Ovary (tissue), 7 donors: ENCODE measurements at regions not wholly inside any gene's neighbourhood (a gene's known extent, or its start where the extent isn't known, plus 50 kb on each side); places are given as distances from the start of the nearest gene placed in this dataset.

ENCODE experiments used
- DNase-seq, 5 donors: peaks; one replicate each; pipeline ENCODE4 v3.0.0-alpha.2; 2019 to 2020
- H3K27ac ChIP-seq, 2 donors: fragments of 200-600 bp; one replicate each; pipeline versions ENCODE4 v1.5.1 to v1.8.0; 2019 to 2022
- H3K27me3 ChIP-seq: fragments of 200-600 bp; one replicate; pipeline ENCODE4 v1.8.0; 2022
- H3K36me3 ChIP-seq: fragments of 200-600 bp; sonication (generic); one replicate; pipeline ENCODE4 v1.5.1; 2019
- H3K4me1 ChIP-seq: one replicate; pipeline ENCODE4 v1.8.1; 2013; ENCODE audit warnings: mild to moderate bottlenecking, moderate library complexity; ENCODE audit not compliant: insufficient read depth
- H3K4me3 ChIP-seq: fragments of 200-600 bp; sonication (generic); one replicate; pipeline ENCODE4 v1.5.1; 2017
- H3K9me3 ChIP-seq, 2 donors: fragments of 200-600 bp in 1 of 2; sonication (generic) in 1 of 2; one replicate each; pipeline versions ENCODE4 v1.5.1 to v1.8.1; 2013 to 2019; ENCODE audit warnings: mild to moderate bottlenecking in 1 of 2, moderate library complexity in 1 of 2
- CTCF ChIP-seq, 3 donors: fragments of 450-650 bp in 2 of 3; fragments of 200-600 bp in 1 of 3; IDR thresholded peaks; one replicate each; pipeline versions ENCODE4 v1.5.1 to v1.8.0; 2016 to 2022; ENCODE audit warnings: antibody characterized with exemption in 3 of 3, mild to moderate bottlenecking in 1 of 3
- EP300 ChIP-seq: sonication (generic); formaldehyde crosslinking; IDR thresholded peaks from one replicate; pipeline ENCODE4 v1.6.1; 2017; ENCODE audit warnings: antibody characterized with exemption
- POLR2A ChIP-seq: fragments of 450-650 bp; IDR thresholded peaks from one replicate; pipeline ENCODE4 v1.6.1; 2017; ENCODE audit warnings: antibody characterized with exemption, mild to moderate bottlenecking, moderate library complexity
- WGBS, 3 donors: extraction: QIAGEN DNeasy Blood & Tissue Kit in 1 of 3; methylation state at CpG; one replicate each; pipeline versions ENCODE4 v1.1.5 to v1.1.7; 2013 to 2017; 5-methylcytosine and 5-hydroxymethylcytosine counted together
- intact Hi-C, 4 donors: fragments of 100-400 bp; cut with DNase I; formaldehyde crosslinking; loops; one replicate each; pipeline versions ENCODE4 v1.11.0 to v1.15.1; 2022 to 2023
- donor health status: DM: no; HTN: no; CAD: no; lungs with moderate emphysema.
- donor health status: DM: no; HTN: no; CAD: no.
- donor health status: Bipolar disorder and iron deficiency.
- donor health status: DM: no; HTN: no; CAD: no.
- donor health status: DM: yes; HTN: yes; CAD: no.

- H3K9me3 ChIP-seq = no peaks in the 10 kb centered on the region
- DNase-seq = peak; percentile 92 to 96 (median 94)
- H3K36me3 ChIP-seq = no peaks in the 10 kb centered on the region
- peak overlapping the region; percentile 35 to 73 for H3K27ac ChIP-seq
- peak; percentile 25 for TF ChIP-seq EP300
- TF ChIP-seq POLR2A = no peak
- TF ChIP-seq CTCF (IDR thresholded peaks at IDR 0.05) = no peak
- intact Hi-C loops = loop anchor here in 1 of 4 donors (10.0 kb wide), 1 partner anchor 102 kb away; the partner anchor contains the start of gene PGRMC2
- peaks cover 14% of the 10 kb centered on the region for H3K4me1 ChIP-seq
- no peak overlapping the region for H3K4me3 ChIP-seq
- no peaks in the 10 kb centered on the region for H3K27me3 ChIP-seq
- 9 to 13% (median 10%) methylated on average over 15 of the region's 15 CpGs for WGBS, 3 donors
Measured at GRCh38 chr4:128386761-128387599, 99.4 kb upstream of the PGRMC2 start.

GRCh38 chr4:128385683-128386304 is 98.2 kb upstream of the PGRMC2 start:
- peaks cover 14% of the 10 kb centered on the region for H3K4me1 ChIP-seq
- intact Hi-C loops = loop anchor here in 1 of 4 donors (10.0 kb wide), 1 partner anchor 101 kb away; the partner anchor contains the start of gene PGRMC2
- no peak overlapping the region for H3K4me3 ChIP-seq
- no peaks in the 10 kb centered on the region for H3K9me3 ChIP-seq
- DNase-seq = no peak
- peak overlapping the region in 1 of 2 donors; percentile 73 for H3K27ac ChIP-seq
- no peaks in the 10 kb centered on the region for H3K27me3 ChIP-seq
- TF ChIP-seq POLR2A (no peak), CTCF (IDR thresholded peaks at IDR 0.05) (no peak), EP300 (no peak)
- no peaks in the 10 kb centered on the region for H3K36me3 ChIP-seq
- WGBS, 3 donors = 35 to 48% (median 46%) methylated on average over 3 of the region's 3 CpGs

GRCh38 chr4:128384765-128385598 is 97.4 kb upstream of the PGRMC2 start:
- Histone ChIP-seq H3K36me3 (no peaks in the 10 kb centered on the region), H3K27me3 (no peaks in the 10 kb centered on the region), H3K4me1 (peaks cover 12% of the 10 kb centered on the region), H3K27ac (peak overlapping the region in 1 of 2 donors; percentile 73), H3K4me3 (no peak overlapping the region), H3K9me3 (no peaks in the 10 kb centered on the region)
- 67 to 71% (median 70%) methylated on average over 12 of the region's 12 CpGs for WGBS, 3 donors
- intact Hi-C loops = loop anchor here in 1 of 4 donors (10.0 kb wide), 1 partner anchor 100 kb away; the partner anchor contains the start of gene PGRMC2
- DNase-seq = no peak
- TF ChIP-seq POLR2A = no peak
- no peak for TF ChIP-seq EP300
- TF ChIP-seq CTCF (IDR thresholded peaks at IDR 0.05) = no peak

GRCh38 chr4:128384091-128384520 is 96.5 kb upstream of the PGRMC2 start:
- WGBS, 3 donors = 53 to 57% (median 55%) methylated on average over 2 of the region's 2 CpGs
- intact Hi-C loops = loop anchor here in 1 of 4 donors (10.0 kb wide), 1 partner anchor 99 kb away; the partner anchor contains the start of gene PGRMC2
- Histone ChIP-seq H3K4me3 (no peak overlapping the region), H3K36me3 (no peaks in the 10 kb centered on the region), H3K27ac (no peak overlapping the region), H3K4me1 (peaks cover 10% of the 10 kb centered on the region), H3K27me3 (no peaks in the 10 kb centered on the region), H3K9me3 (no peaks in the 10 kb centered on the region)
- no peak for DNase-seq
- TF ChIP-seq EP300 (no peak), CTCF (IDR thresholded peaks at IDR 0.05) (no peak), POLR2A (no peak)
